ENCODE measurements at regions not wholly inside any gene's neighbourhood (a gene's known extent, or its start where the extent isn't known, plus 50 kb on each side); places are given as distances from the start of the nearest gene placed in this dataset.

DNA sequence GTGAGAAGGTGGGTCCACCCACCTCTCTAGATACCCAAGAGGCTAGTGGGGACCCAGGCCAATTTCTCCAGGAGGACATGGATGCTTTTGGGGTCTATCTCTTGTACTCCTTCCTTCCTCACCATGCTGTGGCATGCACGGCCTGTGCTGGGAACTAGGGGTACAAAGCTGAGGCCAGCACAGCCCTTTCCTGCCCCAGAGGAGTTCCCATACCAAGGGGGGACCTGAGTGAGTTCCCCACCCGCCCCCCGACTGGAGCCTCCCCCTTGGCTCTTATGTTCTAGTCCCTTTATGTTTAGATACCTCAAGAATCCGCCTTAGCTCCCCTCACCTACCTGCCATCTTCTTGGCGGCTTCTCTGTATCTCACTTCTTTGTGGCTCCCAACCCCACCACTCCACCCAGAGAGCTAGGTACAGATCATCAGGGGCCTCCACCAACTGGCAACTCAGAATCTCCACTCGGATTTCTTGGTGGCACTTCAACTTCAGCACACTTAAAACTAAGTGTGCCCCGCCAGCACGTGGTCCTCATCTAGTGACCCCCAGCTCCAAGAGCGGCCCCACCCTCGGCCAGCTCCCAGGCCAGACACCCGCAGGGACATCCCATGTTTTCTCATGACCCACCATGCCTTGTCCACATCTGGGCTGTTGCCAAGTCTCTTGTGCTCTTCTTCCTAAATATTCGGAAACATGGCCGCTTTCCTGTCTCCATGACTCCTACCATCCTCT lies 115.2 kb upstream of the RTL1 start:
- TF ChIP-seq, protein P1, sequence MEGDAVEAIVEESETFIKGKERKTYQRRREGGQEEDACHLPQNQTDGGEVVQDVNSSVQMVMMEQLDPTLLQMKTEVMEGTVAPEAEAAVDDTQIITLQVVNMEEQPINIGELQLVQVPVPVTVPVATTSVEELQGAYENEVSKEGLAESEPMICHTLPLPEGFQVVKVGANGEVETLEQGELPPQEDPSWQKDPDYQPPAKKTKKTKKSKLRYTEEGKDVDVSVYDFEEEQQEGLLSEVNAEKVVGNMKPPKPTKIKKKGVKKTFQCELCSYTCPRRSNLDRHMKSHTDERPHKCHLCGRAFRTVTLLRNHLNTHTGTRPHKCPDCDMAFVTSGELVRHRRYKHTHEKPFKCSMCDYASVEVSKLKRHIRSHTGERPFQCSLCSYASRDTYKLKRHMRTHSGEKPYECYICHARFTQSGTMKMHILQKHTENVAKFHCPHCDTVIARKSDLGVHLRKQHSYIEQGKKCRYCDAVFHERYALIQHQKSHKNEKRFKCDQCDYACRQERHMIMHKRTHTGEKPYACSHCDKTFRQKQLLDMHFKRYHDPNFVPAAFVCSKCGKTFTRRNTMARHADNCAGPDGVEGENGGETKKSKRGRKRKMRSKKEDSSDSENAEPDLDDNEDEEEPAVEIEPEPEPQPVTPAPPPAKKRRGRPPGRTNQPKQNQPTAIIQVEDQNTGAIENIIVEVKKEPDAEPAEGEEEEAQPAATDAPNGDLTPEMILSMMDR (IDR thresholded peaks at IDR 0.05; ENCODE audit: low read depth, low read length) = no peak
- no peak for TF ChIP-seq EZH2phosphoT487 (IDR thresholded peaks at IDR 0.05; ENCODE audit: low read depth)

Data from OCI-LY3 (cell line).